ENCODE measurements at regions not wholly inside any gene's neighbourhood (a gene's known extent, or its start where the extent isn't known, plus 50 kb on each side); places are given as distances from the start of the nearest gene placed in this dataset.

DNA sequence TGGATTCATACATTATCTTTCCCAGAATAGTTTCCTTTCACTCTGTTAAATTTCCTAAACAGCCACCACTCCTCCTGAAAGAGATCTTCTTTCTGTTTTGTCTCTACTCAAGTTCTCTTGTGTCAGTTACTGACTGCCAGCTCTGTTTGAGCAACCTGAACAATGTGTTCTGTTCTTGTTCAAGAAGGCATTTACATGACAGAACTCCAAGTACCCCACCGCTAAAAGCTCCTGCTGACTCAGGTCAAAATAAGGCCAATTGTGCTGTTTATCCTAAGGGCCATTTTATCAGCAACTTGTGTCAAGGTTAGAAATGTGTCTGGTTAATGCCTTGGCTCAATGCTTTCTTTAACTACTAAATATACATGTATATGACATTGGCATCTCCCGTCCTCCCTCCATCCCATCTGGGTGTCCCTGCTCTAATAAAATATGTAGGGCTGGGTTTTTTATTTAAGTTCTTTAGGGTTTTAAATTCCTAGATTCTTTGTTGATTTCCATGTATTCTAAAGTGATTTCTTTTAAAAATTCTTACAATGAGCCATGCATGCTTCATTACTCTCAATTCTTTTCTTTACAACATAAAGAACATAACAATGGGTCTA lies 144.3 kb upstream of the PAQR3 start:
- H3K9me2 ChIP-seq (ENCODE audit: insufficient read depth, low read length): no peaks in the 10 kb centered on the region
- no TSS peak for BruUV-seq (replicated peaks)
- POLR2A ChIA-PET: no interaction called here
- H3K4me1 ChIP-seq (ENCODE audit: insufficient read depth, low read length, poor library complexity, severe bottlenecking): no peaks in the 10 kb centered on the region
- no peaks in the 10 kb centered on the region for H3K36me3 ChIP-seq (ENCODE audit: insufficient read depth, low read length)
- no peak overlapping the region for H3K4me3 ChIP-seq (ENCODE audit: low read depth, low read length, poor library complexity, severe bottlenecking)
- CTCF ChIA-PET (ENCODE audit: unreplicated experiment): no interaction called here
- no peak overlapping the region for H3K4me2 ChIP-seq (ENCODE audit: low read length)
- no peaks in the 10 kb centered on the region for H3K79me2 ChIP-seq (ENCODE audit: insufficient read depth, low read depth, low read length)
- no peak overlapping the region for H3K27ac ChIP-seq (ENCODE audit: low read depth, low read length, poor library complexity, severe bottlenecking)
- DNase-seq (ENCODE audit: low spot score): no peak
- intact Hi-C loops (cut with micrococcal nuclease; ENCODE audit: unreplicated experiment): no loop called here
- TF ChIP-seq, protein P1, sequence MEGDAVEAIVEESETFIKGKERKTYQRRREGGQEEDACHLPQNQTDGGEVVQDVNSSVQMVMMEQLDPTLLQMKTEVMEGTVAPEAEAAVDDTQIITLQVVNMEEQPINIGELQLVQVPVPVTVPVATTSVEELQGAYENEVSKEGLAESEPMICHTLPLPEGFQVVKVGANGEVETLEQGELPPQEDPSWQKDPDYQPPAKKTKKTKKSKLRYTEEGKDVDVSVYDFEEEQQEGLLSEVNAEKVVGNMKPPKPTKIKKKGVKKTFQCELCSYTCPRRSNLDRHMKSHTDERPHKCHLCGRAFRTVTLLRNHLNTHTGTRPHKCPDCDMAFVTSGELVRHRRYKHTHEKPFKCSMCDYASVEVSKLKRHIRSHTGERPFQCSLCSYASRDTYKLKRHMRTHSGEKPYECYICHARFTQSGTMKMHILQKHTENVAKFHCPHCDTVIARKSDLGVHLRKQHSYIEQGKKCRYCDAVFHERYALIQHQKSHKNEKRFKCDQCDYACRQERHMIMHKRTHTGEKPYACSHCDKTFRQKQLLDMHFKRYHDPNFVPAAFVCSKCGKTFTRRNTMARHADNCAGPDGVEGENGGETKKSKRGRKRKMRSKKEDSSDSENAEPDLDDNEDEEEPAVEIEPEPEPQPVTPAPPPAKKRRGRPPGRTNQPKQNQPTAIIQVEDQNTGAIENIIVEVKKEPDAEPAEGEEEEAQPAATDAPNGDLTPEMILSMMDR (conservative IDR thresholded peaks at IDR 0.05; ENCODE audit: low read length): no peak
- no peak for TF ChIP-seq EZH2phosphoT487 (IDR thresholded peaks at IDR 0.05; ENCODE audit: borderline replicate concordance, low read depth, low read length)
- H2AFZ ChIP-seq (ENCODE audit: low read length): no peak overlapping the region
- no peaks in the 10 kb centered on the region for H3K9me3 ChIP-seq (ENCODE audit: low read length)
- H4K20me1 ChIP-seq (ENCODE audit: insufficient read depth, low read length): no peaks in the 10 kb centered on the region

DNA sequence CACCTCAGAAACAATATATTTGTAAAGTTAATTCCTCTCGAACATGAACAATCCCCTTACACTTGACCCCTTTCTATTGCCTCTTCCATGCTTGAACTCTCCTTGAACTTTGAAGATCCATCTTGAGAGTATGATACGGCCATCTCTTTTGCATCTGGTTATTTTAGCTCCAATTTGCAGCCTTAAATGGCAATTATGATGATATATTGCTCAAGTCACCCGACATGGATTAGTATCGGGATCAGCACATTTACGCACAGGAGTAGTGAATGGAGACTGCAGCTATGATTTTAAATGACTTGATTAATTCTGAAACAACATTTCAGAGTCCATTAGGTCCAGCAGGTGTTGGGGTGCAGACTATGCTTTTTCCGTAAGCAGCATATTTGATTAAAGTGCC lies 143.8 kb upstream of the PAQR3 start:
- no peak overlapping the region for H3K27ac ChIP-seq (ENCODE audit: low read depth, low read length, poor library complexity, severe bottlenecking)
- ChIA-PET CTCF (ENCODE audit: unreplicated experiment) (no interaction called here), POLR2A (interaction anchor here (1.2 kb wide), 1 partner anchor 10 kb away, joined by 3 read pairs; no protein-coding TSS in a partner anchor)
- no peaks in the 10 kb centered on the region for H3K9me3 ChIP-seq (ENCODE audit: low read length)
- H4K20me1 ChIP-seq (ENCODE audit: insufficient read depth, low read length): no peaks in the 10 kb centered on the region
- H2AFZ ChIP-seq (ENCODE audit: low read length): no peak overlapping the region
- no peaks in the 10 kb centered on the region for H3K36me3 ChIP-seq (ENCODE audit: insufficient read depth, low read length)
- no peaks in the 10 kb centered on the region for H3K4me1 ChIP-seq (ENCODE audit: insufficient read depth, low read length, poor library complexity, severe bottlenecking)
- intact Hi-C loops (cut with micrococcal nuclease; ENCODE audit: unreplicated experiment): no loop called here
- DNase-seq (ENCODE audit: low spot score): no peak
- TF ChIP-seq, protein P1 (conservative IDR thresholded peaks at IDR 0.05; ENCODE audit: low read length): no peak
- TF ChIP-seq EZH2phosphoT487 (IDR thresholded peaks at IDR 0.05; ENCODE audit: borderline replicate concordance, low read depth, low read length): no peak
- H3K79me2 ChIP-seq (ENCODE audit: insufficient read depth, low read depth, low read length): no peaks in the 10 kb centered on the region
- no peaks in the 10 kb centered on the region for H3K9me2 ChIP-seq (ENCODE audit: insufficient read depth, low read length)
- BruUV-seq (replicated peaks): no TSS peak
- H3K4me3 ChIP-seq (ENCODE audit: low read depth, low read length, poor library complexity, severe bottlenecking): no peak overlapping the region
- no peak overlapping the region for H3K4me2 ChIP-seq (ENCODE audit: low read length)

DNA sequence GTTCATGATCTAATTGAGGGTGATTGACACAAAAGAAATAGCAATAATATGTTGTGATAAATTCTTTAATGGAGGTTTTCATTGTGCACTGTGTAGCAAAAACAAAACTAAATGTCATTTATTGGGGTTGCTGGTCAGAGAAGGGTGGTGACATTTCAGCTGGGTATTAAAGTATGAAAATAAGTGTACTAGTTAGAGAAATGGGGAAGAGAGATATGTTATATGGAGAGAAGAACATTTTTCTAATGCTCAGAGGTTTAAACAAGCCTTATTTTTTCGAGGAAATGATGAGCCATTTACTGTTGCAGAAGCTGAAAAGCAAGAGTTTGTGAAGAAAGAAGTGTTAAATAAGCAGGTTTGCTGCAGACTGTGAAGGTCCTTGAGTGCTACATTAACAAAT lies 142.7 kb upstream of the PAQR3 start:
- H3K4me2 ChIP-seq (ENCODE audit: low read length): no peak overlapping the region
- ChIA-PET POLR2A (interaction anchor here (1.2 kb wide), 1 partner anchor 9 kb away, joined by 3 read pairs; no protein-coding TSS in a partner anchor), CTCF (ENCODE audit: unreplicated experiment) (no interaction called here)
- no peaks in the 10 kb centered on the region for H3K9me3 ChIP-seq (ENCODE audit: low read length)
- H3K27ac ChIP-seq (ENCODE audit: low read depth, low read length, poor library complexity, severe bottlenecking): no peak overlapping the region
- no peaks in the 10 kb centered on the region for H4K20me1 ChIP-seq (ENCODE audit: insufficient read depth, low read length)
- no peak for DNase-seq (ENCODE audit: low spot score)
- no peaks in the 10 kb centered on the region for H3K9me2 ChIP-seq (ENCODE audit: insufficient read depth, low read length)
- BruUV-seq (replicated peaks): no TSS peak
- H3K36me3 ChIP-seq (ENCODE audit: insufficient read depth, low read length): no peaks in the 10 kb centered on the region
- H2AFZ ChIP-seq (ENCODE audit: low read length): no peak overlapping the region
- intact Hi-C loops (cut with micrococcal nuclease; ENCODE audit: unreplicated experiment): no loop called here
- no peaks in the 10 kb centered on the region for H3K79me2 ChIP-seq (ENCODE audit: insufficient read depth, low read depth, low read length)
- H3K4me1 ChIP-seq (ENCODE audit: insufficient read depth, low read length, poor library complexity, severe bottlenecking): no peaks in the 10 kb centered on the region
- no peak overlapping the region for H3K4me3 ChIP-seq (ENCODE audit: low read depth, low read length, poor library complexity, severe bottlenecking)
- no peak for TF ChIP-seq EZH2phosphoT487 (IDR thresholded peaks at IDR 0.05; ENCODE audit: borderline replicate concordance, low read depth, low read length)
- TF ChIP-seq, protein P1 (conservative IDR thresholded peaks at IDR 0.05; ENCODE audit: low read length): no peak

Measured in OCI-LY7 (cell line).